Osteoblast (primary cell): ENCODE measurements at regions not wholly inside any gene's neighbourhood (a gene's known extent, or its start where the extent isn't known, plus 50 kb on each side); places are given as distances from the start of the nearest gene placed in this dataset.

Experiments
- DNase-seq: peaks from one replicate; pipeline ENCODE4 v3.0.0; 2011; ENCODE audit warnings: low spot score, mixed read lengths; ENCODE audit not compliant: insufficient read length; ENCODE audit errors: missing footprints
- H2AFZ ChIP-seq: 2 replicates; pipeline ENCODE4 v1.6.0; 2011; ENCODE audit warnings: mild to moderate bottlenecking, low read length
- H3K27ac ChIP-seq: 2 replicates; pipeline ENCODE4 v1.5.1; 2011; ENCODE audit warnings: mild to moderate bottlenecking, low read depth, low read length, moderate library complexity
- H3K27me3 ChIP-seq: 2 replicates; pipeline ENCODE4 v1.6.0; 2012; ENCODE audit warnings: mild to moderate bottlenecking, control low read depth, inconsistent platforms, low read length, moderate library complexity; ENCODE audit not compliant: insufficient read depth
- H3K36me3 ChIP-seq: 2 replicates; pipeline ENCODE4 v1.5.1; 2011; ENCODE audit warnings: mild to moderate bottlenecking, low read length, control low read depth, moderate library complexity; ENCODE audit not compliant: insufficient read depth
- H3K4me1 ChIP-seq: 2 replicates; pipeline ENCODE4 v1.5.1; 2011; ENCODE audit warnings: mild to moderate bottlenecking, low read length, control low read depth, moderate library complexity; ENCODE audit not compliant: insufficient read depth
- H3K4me2 ChIP-seq: 2 replicates; pipeline ENCODE4 v1.6.0; 2011; ENCODE audit warnings: mild to moderate bottlenecking, low read length; ENCODE audit not compliant: insufficient read depth
- H3K4me3 ChIP-seq: fragments of 200-600 bp; sonication (generic); 3 replicates; pipeline ENCODE4 v1.5.1; 2012; ENCODE audit warnings: mild to moderate bottlenecking, low read length, inconsistent platforms; ENCODE audit not compliant: insufficient read depth
- H3K79me2 ChIP-seq: 2 replicates; pipeline ENCODE4 v1.6.0; 2012; ENCODE audit warnings: mild to moderate bottlenecking, low read length, control low read depth, inconsistent platforms; ENCODE audit not compliant: insufficient read depth
- H3K9me3 ChIP-seq: 2 replicates; pipeline ENCODE4 v1.5.1; 2011; ENCODE audit warnings: low read depth, low read length, control low read depth
- H4K20me1 ChIP-seq: 2 replicates; pipeline ENCODE4 v1.6.0; 2012; ENCODE audit warnings: mild to moderate bottlenecking, low read length, control low read depth; ENCODE audit not compliant: insufficient read depth
- CTCF ChIP-seq: IDR thresholded peaks from 2 replicates; pipeline ENCODE4 v1.5.1; 2011; ENCODE audit warnings: mild to moderate bottlenecking, low read depth, low read length, moderate library complexity; ENCODE audit errors: extremely low read depth

- H3K4me2 ChIP-seq, result no peak overlapping the region
- no peaks in the 10 kb centered on the region for H3K79me2 ChIP-seq
- no peaks in the 10 kb centered on the region for H3K36me3 ChIP-seq
- H3K4me3 ChIP-seq, result no peak overlapping the region
- H4K20me1 ChIP-seq, result no peaks in the 10 kb centered on the region
- H3K27me3 ChIP-seq, result no peaks in the 10 kb centered on the region
- no peak overlapping the region for H2AFZ ChIP-seq
- DNase-seq, result no peak
- no peak overlapping the region for H3K27ac ChIP-seq
- TF ChIP-seq CTCF, result no peak
- H3K9me3 ChIP-seq, result peaks cover 3% of the 10 kb centered on the region
- H3K4me1 ChIP-seq, result no peaks in the 10 kb centered on the region
Measured at GRCh38 chr12:41794336-41794735, 350.3 kb downstream of the GXYLT1 start.

- Histone ChIP-seq H3K36me3 (no peaks in the 10 kb centered on the region), H2AFZ (no peak overlapping the region), H3K79me2 (no peaks in the 10 kb centered on the region), H4K20me1 (no peaks in the 10 kb centered on the region), H3K4me3 (no peak overlapping the region), H3K27me3 (no peaks in the 10 kb centered on the region), H3K27ac (no peak overlapping the region), H3K4me2 (no peak overlapping the region), H3K9me3 (no peaks in the 10 kb centered on the region), H3K4me1 (no peaks in the 10 kb centered on the region)
- DNase-seq, result no peak
- no peak for TF ChIP-seq CTCF
Measured at GRCh38 chr12:41784957-41785356, 359.7 kb downstream of the GXYLT1 start.

- Histone ChIP-seq H3K27ac (no peak overlapping the region), H3K4me1 (no peaks in the 10 kb centered on the region), H2AFZ (no peak overlapping the region), H3K79me2 (no peaks in the 10 kb centered on the region), H3K4me2 (no peak overlapping the region), H3K4me3 (no peak overlapping the region), H4K20me1 (no peaks in the 10 kb centered on the region), H3K36me3 (no peaks in the 10 kb centered on the region), H3K27me3 (no peaks in the 10 kb centered on the region), H3K9me3 (no peaks in the 10 kb centered on the region)
- no peak for TF ChIP-seq CTCF
- DNase-seq, result no peak
Measured at GRCh38 chr12:41778934-41779333, 365.7 kb downstream of the GXYLT1 start.

GRCh38 chr12:41777064-41777790 is 367.4 kb downstream of the GXYLT1 start:
- Histone ChIP-seq H3K4me2 (no peak overlapping the region), H3K27me3 (no peaks in the 10 kb centered on the region), H3K36me3 (no peaks in the 10 kb centered on the region), H3K79me2 (no peaks in the 10 kb centered on the region), H3K27ac (no peak overlapping the region), H2AFZ (no peak overlapping the region), H4K20me1 (no peaks in the 10 kb centered on the region), H3K9me3 (no peaks in the 10 kb centered on the region), H3K4me3 (no peak overlapping the region), H3K4me1 (no peaks in the 10 kb centered on the region)
- no peak for TF ChIP-seq CTCF
- DNase-seq, result no peak
